SW 1271 (cell line): ENCODE measurements at regions not wholly inside any gene's neighbourhood (a gene's known extent, or its start where the extent isn't known, plus 50 kb on each side); places are given as distances from the start of the nearest gene placed in this dataset.

Source experiments
- DNase-seq, 2 experiments: peaks; one replicate each; lab custom pipeline; 2025; lab: John Stamatoyannopoulos, UW

DNA sequence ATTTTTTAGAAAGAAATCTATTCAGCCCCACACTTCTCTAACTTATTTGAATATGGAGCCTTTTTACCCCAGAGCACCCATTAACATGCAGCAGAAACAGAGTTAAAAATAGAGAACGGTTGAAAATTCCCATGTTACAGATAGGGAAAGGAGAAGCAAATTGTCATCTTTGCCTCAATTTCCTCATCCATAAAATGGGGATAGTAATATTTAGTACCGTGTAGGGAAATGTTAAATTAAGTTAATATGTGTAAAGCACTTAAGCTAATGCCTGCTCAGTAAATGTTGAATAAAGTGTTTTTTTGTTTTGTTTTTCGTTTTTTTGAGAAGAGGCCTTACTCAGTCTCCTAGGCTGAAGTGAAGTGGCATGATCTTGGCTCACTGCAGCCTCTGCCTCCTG is 50.3 kb downstream of the NAV1 start:
- no peak for DNase-seq

DNA sequence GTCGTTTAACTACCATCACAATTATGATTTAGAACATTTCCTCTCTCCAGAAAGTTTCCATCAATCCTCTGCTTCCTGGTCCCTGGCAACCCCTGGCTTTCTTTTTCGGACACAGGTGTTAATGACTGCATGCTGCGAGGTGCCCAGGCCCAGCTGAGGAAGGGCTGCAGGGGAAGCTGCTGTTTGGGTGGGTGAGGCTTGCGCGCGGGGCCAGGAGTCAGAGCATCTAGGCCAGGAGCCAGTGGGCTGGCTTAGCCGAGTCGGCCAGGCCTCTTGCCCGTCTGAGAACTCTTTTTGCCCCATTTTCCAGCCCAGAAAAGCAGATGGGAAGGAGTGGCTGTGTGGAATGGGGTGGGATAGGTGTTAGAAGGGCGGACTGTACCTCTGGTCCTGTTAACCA is 51.5 kb downstream of the NAV1 start:
- DNase-seq, result no peak

DNA sequence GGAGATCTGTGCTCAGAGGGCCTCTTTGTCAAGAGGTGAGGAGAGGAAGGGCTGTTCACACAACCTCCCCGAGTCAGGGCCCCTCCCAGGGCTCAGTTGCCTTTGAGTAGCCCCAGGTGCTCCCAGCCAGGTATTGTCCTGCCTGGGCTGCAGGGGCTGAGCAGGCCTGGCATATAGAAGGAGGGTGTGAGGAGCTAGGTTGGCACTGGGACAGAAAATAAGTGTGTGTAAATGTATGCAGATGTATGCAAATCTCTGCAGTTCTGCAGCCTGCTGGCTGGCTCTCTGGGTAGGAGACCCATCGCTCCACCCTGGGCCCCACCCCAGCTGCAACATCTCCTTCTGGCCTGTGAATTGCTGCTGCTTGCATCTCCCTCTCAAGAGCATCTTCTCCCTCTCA is 52.4 kb downstream of the NAV1 start:
- DNase-seq, result no peak

DNA sequence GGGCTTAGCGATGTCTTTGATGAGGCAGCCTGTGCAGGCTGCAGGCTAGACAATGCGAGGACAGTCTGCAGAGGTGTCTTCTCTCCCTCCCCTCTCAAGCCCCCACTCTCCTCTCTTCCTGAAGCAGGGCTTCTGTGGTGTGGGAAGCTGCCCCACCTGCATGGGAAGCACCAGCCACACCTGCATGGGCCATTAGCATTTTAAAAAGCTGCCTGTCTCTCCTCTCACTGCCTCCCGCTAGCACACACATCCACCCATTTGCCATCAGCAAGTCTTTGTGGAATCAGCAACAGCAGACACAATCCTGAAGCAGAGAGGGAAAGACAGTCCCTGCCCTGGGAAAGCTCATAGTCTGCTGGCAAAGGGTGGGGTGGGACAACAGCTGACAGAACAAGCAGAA is 53.1 kb downstream of the NAV1 start:
- no peak for DNase-seq

DNA sequence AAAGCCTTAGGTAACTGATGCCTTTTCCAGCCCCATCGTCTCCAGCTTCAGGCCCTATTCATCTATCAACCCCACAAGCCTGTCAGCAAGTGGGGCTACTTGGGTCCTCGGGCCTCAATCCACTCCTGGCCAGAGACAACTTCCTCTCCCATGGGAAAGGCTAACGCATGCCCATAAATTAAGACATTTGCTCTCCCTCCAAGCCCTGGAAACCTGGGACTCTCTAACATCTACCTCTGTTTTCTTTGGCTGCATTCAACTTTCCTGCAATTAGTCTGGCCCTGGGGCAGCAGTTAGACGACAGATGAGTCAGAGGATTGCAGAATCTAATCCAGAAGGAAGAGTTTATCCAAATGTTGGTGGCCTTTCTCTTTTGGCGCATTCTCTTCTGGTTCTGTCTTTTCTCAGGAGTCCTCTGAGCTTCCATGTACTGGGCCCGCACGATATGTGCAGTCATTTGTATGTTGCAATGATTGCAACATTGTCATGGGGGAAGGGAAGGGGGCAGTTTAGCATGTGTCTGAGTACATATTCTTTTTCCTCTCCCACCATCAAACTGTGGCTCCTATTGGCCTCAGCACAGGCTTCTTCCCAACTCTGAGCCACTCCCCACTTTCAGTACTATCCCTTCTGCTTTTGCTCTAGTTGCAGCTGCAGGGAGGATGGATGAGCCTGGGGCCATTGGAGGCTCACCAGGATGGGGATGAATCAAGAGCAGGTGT is 54.4 kb downstream of the NAV1 start:
- no peak for DNase-seq

DNA sequence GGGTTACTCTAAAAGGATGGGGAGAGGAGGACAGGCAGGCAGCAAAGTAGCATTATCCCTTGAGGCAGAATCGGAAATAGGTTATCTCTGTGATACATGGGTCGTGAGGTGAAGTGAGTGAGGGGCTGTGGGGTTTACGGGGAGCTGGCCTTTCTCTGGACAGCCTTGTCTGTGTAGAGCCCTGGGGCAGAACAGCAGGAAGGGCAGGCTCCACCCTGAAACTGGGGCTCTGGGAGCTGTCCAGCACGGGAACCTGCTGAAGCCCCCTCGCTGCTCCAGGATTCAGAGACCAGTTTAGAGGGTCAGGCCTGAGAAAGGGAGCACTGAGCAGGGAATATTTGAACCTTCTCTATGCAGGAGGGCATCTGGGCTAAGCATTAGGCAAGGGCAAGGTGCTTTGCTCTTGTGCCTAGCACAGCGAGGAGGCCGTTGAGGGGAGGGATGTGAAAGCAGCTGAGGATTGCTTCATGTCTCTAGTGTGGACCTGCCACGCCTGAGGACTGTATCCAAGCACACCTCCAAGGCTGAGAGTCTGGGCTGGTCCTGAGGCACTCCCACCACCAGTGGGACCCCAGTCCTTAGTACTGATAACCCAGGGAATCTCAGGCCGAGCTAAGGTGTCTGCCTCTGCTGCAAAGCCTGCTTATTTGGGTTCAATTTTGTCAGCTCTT is 55.8 kb downstream of the NAV1 start:
- no peak for DNase-seq

DNA sequence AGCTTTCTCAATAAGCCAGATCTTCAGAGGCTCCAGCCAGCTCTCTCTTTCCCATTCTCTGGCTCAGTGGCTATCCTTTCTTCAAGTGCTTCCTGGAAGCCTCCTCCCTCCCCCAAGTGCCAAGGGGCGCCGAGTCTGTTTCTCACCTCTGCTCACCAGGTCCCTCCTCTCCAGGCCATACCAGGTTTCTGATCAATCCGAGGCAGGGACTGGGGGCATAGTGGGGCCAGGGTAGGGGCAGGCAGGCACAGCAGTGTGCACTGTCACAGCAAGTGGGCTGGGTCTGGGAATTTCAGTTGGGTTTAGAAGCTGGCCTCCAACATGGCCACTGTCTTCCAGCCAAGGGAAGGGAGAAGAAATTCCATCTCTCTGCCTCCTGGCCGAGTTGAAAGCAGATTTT is 56.5 kb downstream of the NAV1 start:
- no peak for DNase-seq

DNA sequence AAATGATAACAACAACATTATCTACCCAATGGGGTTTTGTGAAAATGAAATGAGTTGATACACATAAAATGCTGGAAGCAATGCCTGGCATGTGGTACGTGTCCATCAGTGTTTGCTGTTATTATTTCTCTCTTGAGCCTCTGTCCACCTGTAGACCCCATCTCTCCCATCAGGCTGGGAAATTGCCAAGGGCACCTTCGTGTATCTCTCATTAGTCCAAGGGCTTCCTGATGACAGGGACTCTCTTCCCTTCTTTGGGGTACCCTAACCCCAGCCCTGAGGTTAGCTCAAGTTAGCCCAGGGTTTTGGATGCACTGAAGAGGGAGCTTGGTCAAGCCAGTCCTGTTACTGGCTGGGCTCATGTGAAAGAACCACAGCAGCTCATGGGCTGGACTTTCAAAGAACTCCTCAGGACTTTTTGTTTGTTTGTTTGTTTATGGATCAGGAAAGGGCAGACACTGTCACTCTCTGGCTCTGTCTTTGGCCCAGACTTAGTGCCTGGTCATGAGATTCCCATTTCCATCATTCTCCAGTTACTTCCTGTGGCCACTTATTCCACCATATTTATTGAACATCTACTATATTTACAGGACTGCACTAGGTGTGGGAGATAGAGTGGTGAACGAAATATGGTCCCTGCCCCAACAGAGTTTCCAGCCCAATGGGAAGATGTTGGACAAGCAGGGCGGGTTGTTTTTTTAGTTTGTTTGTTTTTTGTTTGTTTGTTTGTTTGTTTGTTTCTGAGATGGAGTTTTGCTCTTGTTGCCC is 57.4 kb downstream of the NAV1 start:
- DNase-seq, result no peak

DNA sequence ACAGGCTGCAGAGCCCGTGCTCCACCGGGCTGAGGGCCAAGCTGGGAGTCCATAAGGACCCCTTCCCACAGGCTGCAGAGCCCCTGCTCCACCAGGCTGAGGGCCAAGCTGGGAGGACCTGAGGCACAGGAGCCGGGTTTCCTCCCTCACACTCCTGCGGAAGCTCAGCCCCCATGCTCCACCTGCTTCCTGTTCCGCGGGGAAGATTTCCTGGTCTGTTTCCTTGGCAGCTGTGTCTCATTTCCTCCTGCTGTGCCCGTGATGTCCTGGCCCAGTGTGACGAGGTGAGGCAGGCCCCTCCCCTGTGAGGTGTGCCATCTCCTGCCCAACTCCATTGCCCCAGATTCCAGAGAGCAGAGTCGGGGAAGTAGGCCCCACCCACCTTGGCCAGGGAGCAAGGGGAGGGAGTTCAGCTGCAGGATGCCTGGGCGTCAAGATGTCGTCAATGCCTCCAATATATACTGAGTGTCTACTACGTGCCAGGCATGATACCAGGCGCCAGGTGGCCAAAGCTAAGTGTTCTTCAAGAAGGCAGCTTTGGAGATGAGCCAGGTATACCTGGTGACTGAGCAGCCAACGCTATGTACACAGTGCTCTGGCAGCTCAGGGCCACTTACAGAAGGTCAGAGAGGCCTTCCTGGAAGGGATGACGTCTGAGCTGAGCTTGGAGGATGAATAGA is 58.8 kb downstream of the NAV1 start:
- DNase-seq, result no peak

DNA sequence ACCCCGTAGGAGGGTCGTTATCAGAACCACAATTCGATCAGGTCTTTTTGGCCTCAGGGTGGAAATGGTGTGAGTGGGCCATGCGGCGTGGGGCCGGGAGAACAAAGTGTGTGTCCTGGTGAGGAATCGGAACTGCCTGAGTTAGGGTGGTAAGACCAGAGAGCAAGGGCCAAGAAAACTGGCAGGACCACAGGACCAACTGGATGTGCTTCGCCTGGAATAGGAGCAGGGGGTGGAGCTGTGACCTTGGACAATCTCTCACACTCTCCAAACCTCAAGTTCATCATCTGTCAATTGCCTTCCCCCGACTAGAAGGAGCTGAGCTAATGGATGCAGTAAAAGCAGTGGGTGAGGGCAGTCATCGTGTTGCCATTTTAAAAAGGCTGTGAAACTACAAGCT is 59.5 kb downstream of the NAV1 start:
- DNase-seq, result no peak

DNA sequence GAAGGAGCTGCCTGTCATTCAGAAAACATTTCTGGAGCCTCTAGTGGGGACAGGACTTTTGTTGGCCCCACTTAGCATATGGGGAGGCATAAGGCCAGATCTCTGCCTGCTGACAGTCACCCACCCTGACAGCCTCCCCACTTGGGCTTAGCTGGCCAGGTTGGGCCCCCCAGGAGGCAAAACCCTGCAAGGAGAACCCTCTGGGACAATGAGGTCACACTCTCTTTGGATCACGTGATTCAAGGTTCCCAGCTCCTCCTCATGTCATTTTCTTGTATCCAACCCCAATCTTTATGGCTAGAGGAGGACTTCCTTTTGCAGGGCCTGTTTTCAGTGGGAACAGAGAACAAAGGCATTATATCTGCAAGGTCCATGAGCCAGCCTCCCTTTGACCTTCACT is 60.0 kb downstream of the NAV1 start:
- no peak for DNase-seq

DNA sequence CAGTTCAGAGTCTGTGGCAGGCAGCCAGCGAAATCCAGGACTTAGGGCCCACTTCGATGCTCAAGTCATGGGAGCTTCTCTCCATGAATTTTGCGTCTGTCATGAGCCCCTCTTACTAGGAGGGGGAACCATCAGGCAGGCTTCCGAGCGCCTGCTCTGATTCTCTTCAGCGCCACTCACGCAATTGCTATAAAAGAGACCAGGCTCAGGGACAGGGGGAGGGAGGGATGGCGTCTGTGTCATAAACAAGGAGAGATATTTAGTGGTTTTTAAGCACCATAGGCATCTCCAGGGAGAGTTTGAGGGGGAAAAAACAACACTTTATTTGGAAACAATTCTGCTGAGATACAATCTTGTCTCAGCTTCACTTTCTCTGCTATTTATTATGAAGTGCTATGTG is 60.6 kb downstream of the NAV1 start:
- DNase-seq, result no peak

DNA sequence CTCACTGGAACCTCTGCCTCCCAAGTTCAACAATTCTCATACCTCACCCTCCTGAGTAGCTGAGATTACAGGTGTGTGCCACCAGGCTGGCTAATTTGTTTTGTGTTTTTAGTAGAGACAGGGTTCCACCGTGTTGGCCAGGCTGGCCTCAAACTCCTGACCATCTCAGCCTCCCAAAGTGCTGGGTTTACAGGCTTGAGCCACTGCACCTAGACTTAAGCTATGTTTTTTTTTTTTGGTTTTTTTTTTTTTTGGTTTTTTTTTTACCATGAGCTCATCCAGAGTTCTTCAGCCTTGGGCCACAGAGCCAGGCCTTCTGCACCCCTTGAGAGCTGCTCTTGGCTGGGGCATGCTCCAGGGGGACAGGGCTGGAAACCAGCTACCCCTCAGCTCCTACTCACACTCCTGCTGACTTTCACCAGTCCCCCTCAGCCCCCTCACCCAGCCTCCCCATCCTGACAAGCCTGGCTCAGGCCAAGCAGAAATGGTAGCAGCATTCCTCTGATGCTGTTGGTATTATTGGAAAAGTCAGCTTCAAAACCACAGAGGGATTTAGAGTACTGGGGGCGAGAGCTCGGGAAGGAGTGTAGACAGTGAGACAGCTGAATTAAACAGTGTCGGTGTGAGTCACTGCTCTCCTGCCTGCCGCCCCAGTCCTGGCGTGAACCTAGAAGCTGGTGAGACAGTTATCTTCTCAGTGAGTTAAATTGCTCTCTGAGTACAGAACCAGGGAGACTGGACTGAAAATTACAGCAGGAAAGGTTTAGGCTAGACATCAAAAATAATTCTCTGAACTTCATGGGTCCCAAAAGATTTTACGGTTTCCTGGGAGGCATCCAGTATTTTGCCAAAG is 63.7 kb downstream of the NAV1 start:
- DNase-seq, result no peak

DNA sequence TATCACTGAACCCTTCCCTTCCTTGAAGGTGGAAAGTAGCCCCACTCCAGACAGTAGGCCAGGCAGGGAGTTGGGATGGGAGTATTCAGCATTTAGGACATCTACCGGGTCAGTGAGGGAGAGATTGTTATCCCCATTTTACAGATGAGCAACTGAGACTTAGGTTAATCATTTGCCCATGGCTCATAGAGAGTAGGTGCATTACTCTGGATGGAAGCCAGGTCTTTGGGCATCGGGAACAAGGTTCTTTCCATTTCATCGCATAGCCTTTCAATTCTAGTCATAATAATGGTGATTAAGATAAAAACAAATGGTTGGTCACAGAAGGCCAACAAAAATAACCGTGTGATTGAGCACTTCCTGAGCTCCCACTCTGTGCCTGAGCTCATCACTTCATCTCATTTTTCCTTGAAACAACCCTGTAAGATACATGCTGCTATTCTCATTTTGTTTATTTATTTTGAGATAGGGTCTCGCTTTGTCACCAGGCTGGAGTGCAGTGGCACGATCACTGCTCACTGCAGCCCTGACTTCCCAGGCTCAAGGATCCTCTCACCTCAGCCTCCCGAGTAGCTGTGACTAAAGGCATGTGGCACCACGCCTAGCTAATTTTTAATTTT is 64.8 kb downstream of the NAV1 start:
- no peak for DNase-seq

DNA sequence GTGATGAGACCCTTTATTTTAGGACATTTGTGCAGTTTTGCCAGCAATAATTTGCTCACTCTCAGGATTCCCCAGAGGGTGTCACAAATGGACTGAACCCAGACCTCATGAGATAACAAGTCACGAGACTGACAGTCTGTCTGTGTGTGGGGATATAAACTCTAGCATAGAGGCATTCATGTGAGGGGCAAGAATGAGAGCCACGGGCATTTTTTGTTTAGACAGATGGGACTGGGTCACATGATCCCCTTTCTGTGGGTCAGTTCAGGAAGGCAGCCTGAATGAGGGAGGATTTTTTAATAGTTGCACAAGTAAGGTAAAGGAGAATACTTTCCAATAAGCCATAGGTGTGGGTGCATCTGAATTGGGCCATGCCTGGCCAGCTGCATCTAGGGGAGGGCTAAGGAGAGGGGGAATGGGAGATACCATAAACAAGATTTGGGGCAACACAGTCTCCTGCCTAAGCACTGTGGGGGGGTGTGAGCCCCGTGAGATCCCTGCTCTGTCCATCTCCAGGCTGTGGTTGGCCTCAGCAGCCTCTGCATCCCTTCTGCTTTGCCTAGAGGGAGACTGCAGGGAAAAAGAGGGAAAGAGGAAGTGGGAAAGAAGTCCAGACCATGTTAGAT is 66.6 kb downstream of the NAV1 start:
- DNase-seq, result no peak

DNA sequence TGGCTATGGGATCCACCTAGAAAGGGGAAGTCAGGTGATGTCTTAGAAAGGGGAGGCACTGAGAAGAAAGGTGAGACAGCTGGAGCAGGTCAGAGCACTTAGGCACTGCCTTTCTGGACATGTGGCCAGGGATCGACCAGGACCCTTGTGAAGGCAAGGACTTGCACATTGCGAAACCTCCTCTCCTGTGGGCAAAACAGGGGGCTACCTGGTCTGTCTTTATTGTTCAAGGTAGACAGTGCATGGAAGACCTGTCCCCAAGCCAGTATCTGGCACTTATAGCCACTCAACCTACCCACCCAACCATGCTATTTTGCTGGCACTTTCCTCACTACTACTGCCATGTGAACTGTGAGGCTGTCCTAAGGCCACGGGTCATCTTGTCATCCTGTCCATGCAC is 67.2 kb downstream of the NAV1 start:
- DNase-seq, result no peak

DNA sequence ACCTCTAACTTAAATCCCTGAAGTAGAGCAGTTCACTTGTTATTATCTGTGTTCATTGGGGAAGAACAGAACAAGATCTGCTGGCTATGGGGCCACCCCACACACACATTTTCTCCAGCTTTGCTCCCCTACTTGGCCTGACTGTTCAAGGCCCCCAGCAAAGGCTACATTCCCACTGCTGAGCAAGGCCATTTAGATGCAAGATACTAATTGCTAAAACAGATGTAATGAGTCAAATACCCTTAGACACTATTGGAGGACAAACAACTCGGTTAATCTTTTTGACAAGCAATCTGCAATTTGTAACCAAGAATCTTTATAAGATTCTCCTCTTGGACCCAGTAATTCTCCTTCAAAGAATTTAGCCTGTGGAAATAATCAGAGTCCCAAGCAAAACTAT is 67.7 kb downstream of the NAV1 start:
- DNase-seq, result no peak

DNA sequence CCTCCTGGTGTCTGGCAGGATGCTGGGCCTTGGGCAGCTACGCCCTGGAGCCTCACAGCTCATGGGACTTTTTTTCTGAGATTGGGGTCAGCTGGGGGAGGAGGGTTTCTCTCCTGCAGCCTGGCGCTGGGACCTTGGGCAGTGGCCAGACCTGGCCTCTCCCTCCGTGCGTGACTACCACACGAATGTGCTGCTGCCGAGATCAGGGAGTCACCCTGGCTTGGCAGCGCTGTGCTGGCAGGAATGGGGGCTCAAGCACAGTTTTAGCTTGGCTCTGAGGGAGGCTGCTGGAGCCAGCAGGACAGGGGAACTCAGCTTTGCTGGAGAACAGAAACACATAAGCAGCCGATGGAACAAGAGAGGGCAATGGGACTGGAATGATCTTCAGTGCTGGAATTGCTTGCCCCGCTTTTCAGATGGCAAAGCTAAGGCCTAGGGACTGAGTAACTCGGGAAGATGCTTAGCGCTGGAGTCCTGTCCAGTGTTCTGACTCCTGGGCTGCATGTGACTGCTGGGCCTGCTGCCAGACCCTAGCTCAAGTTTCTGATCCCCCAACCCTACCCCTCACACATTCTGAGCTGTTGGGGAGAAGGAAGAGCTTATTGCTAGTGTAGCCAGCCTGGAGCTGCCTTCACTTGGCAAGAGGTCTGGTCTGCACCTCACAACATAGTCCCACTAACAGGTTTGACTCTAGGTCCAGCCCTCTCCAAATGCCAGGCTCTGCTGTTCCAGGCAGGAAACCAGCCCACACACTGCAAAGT is 69.9 kb downstream of the NAV1 start:
- no peak for DNase-seq

DNA sequence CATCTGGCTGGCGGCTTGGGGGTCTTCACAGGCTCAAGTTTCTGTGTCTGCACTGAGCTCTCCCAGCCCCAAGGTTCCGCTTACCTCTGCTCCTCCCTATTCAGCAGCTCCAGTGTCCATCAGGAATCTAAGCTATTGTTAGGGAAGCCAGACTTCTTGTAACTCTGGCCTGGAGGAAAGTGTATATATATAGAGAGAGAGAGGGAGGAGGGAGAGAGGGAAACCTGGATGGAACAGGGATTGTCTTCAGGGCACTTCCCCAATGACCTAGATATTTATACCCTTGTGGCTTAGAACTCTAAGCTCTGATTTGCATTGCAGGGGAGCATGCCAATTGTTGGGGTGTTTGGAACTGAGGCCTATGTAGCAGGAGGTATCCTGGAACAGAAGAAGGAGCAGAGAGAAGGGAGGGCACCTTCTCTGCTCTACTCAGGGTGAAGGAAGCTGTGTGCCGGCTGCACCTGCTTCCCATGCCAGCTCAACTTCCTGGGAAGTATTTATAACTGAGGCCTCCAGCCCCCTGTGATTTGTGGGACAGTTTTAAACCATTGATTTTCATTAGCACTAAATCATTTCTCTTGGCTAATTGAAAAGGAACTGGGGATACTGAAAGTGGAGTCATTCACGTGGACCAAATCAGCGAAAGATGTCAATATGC is 70.9 kb downstream of the NAV1 start:
- DNase-seq, result no peak

DNA sequence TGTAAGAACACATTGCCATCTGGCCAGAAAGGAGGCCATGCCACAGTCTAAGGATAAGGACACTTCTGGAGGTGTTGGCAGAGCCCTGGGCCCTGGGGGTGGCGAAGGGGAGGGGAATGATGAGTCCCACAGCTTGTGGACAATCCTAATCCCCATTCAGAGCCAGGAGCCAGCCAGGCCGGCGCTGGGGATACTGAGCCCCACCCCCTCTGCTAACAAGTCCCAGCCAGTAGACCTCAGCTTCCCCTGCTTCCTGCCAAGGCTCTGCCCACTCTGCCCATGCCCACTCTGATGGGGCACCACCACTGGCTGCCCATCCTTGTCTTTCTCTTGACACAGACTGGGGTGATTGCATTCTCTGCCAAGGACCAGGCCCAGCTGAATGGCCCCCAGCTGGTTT is 71.9 kb downstream of the NAV1 start:
- no peak for DNase-seq
